ACC112 (cell line): ENCODE measurements at regions not wholly inside any gene's neighbourhood (a gene's known extent, or its start where the extent isn't known, plus 50 kb on each side); places are given as distances from the start of the nearest gene placed in this dataset.
A peak's percentile ranks its signal among the peaks of the same experiment; 100 is the strongest.

ENCODE experiments used
- H2AFZ ChIP-seq: fragments of 200-600 bp; sonication (generic); one replicate; pipeline ENCODE4 v1.6.0; 2017; ENCODE audit warnings: antibody characterized with exemption, low read length; ENCODE audit not compliant: unreplicated experiment
- H3K27ac ChIP-seq: fragments of 200-600 bp; sonication (generic); 2 replicates; pipeline ENCODE4 v1.5.1; 2014; ENCODE audit warnings: low read depth, mild to moderate bottlenecking, antibody characterized with exemption, low read length, moderate library complexity
- H3K27me3 ChIP-seq: fragments of 200-600 bp; sonication (generic); 2 replicates; pipeline ENCODE4 v1.6.1; 2014; ENCODE audit warnings: mild to moderate bottlenecking, antibody characterized with exemption, low read length, moderate library complexity, mixed read lengths; ENCODE audit not compliant: insufficient read depth
- H3K36me3 ChIP-seq: fragments of 200-600 bp; sonication (generic); 2 replicates; pipeline ENCODE4 v1.6.1; 2016; ENCODE audit warnings: mild to moderate bottlenecking, antibody characterized with exemption, low read length, moderate library complexity, mixed read lengths; ENCODE audit not compliant: insufficient read depth
- H3K4me1 ChIP-seq: fragments of 200-600 bp; sonication (generic); one replicate; pipeline ENCODE4 v1.6.1; 2016; ENCODE audit warnings: low read length, mixed read lengths; ENCODE audit not compliant: insufficient read depth, unreplicated experiment, control insufficient read depth
- H3K4me3 ChIP-seq: fragments of 200-600 bp; sonication (generic); 2 replicates; pipeline ENCODE4 v1.5.1; 2014; ENCODE audit warnings: mild to moderate bottlenecking, low read depth, low read length
- H3K79me2 ChIP-seq: fragments of 200-600 bp; sonication (generic); one replicate; pipeline ENCODE4 v1.6.0; 2016; ENCODE audit warnings: low read length; ENCODE audit not compliant: control insufficient read depth, unreplicated experiment, insufficient read depth

DNA sequence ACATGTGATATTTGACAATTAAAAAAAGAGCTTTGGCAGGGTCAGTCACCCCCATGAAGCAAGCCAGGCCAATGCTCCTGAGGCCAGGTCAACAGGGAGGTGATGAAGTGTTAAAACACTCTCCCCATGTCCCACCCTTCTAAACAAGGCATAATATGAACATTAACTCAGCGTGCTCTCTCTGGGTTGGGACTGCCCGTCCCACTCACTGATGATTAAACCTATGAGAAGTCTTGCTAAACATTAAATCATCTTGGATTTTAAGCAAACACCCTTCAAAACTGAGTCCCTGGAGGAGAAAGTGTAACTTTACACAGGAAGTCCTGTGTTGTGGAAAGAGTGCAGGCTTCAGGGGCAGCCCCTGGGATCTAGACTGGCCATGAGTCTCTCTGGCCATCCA lies 558.5 kb downstream of the CD83 start:
- H3K27ac ChIP-seq = peak overlapping the region; percentile 20
- no peak overlapping the region for H3K4me3 ChIP-seq
- H3K27me3 ChIP-seq = no peaks in the 10 kb centered on the region
- peaks cover 13% of the 10 kb centered on the region for H3K4me1 ChIP-seq
- no peaks in the 10 kb centered on the region for H3K36me3 ChIP-seq
- no peaks in the 10 kb centered on the region for H3K79me2 ChIP-seq
- peak overlapping the region; percentile 27 for H2AFZ ChIP-seq

DNA sequence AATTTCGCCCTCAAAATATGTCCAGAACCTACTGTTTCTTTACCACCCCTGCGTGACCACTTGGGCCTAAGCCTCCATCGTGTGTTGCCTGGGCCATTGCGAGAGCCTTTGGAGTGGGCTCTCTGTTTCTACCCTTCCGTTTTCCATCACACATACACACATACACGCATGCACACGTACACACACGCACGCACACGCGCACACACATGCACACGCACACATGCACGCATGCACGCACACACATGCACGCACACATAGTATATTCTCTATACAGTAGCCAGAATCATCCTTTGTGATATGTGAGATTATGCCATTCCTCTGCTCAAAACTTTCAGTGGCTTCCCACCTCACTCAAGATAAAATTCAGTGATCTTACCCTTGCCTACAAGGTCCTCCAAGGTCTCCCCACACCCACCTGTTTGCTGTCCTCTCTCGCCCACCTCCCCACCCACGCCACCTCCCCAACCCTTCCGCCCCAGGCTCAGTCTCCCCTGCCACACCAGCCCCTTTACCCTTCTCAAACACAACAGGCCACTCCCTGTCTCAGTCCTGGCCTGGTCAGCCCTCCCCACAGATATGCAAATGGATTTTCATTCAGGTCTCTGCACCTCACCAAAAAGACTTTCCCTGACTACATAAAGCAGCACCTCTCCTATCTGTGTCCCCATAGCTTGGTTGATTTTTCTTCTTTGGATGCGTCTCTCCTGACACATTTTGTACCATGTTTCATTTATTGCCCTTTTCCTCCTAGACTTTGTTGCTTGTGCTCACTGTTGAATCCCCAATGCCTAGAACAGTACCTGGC lies 559.6 kb downstream of the CD83 start:
- no peak overlapping the region for H2AFZ ChIP-seq
- H3K4me3 ChIP-seq = no peak overlapping the region
- H3K4me1 ChIP-seq = peaks cover 4% of the 10 kb centered on the region
- no peak overlapping the region for H3K27ac ChIP-seq
- no peaks in the 10 kb centered on the region for H3K36me3 ChIP-seq
- no peaks in the 10 kb centered on the region for H3K27me3 ChIP-seq
- no peaks in the 10 kb centered on the region for H3K79me2 ChIP-seq

DNA sequence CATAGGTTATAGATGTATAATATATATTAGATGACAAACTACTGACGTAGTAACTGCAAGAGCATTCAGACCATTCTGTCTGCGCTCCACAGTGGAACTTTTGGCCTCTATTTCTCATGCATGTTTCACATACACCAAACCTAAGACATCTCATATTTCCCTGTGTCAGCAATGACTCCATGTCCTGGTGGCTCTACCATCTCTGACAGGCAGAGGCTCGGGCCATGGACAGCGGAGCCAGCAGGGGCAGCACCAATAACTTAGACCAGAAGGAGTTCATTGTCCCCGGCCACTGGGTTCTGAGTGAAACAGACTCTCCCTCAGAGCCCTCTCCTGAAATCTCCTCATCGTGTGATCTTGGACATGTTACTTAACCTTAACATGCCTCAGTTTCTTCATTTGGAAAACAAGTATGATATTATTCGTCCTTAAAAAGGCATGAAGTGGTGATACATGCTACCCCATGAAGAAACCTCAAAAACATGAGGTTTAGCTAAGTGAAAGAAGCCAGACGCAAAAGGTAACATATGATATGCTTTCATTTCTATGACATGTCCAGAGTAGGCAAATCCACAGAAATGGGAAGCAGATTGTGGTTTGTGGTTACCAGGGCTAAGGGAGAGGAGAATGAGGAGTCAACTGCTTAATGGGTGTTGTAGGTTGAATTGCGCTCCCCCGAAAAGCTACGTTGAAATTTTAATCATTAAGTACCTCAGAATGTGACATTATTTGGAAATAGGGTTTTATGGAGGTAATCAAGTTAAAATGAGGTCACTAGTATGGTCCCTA lies 564.0 kb upstream of the JARID2 start:
- Histone ChIP-seq H3K4me1 (peaks cover 10% of the 10 kb centered on the region), H3K4me3 (no peak overlapping the region), H2AFZ (no peak overlapping the region), H3K27me3 (no peaks in the 10 kb centered on the region), H3K27ac (no peak overlapping the region), H3K79me2 (no peaks in the 10 kb centered on the region), H3K36me3 (no peaks in the 10 kb centered on the region)

DNA sequence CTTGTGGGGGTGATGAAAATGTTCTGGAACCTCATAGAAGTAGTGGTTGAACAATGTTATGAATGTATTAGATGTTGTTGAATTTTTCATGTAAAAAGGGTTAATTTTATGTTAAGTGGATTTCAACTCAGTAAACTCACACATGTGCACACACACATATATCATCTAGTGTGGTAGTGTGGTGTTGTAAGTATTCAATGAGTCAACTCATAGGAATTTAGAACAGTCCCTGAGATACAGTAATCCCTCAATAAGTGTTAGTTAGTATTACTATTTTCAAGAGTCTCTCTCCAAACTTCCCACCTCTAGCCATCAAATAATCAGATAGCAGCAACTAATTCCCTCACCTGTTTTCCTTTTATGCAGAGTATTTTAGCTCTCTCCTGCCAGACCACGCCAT lies 563.1 kb upstream of the JARID2 start:
- no peaks in the 10 kb centered on the region for H3K79me2 ChIP-seq
- no peaks in the 10 kb centered on the region for H3K27me3 ChIP-seq
- H3K27ac ChIP-seq = no peak overlapping the region
- no peaks in the 10 kb centered on the region for H3K36me3 ChIP-seq
- no peak overlapping the region for H2AFZ ChIP-seq
- H3K4me1 ChIP-seq = peaks cover 10% of the 10 kb centered on the region
- H3K4me3 ChIP-seq = no peak overlapping the region

DNA sequence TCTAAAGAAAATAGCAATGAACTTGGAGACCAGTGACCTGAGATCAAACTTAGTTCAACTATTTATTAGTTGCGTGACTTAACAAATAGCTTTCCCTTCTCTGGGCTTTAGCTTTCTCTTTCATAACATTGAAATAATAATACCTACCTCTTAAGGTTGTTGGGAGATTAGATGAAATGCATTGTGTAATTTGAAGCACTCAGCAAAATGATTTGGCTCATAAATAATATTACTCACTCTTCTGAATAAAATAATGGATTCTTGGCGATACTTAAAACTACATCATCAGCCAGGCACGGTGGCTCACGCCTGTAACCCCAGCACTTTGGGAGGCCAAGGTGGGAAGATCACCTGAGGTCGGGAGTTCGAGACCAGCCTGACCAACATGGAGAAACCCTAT lies 556.2 kb upstream of the JARID2 start:
- H3K27ac ChIP-seq = no peak overlapping the region
- H3K79me2 ChIP-seq = no peaks in the 10 kb centered on the region
- no peak overlapping the region for H3K4me3 ChIP-seq
- no peaks in the 10 kb centered on the region for H3K36me3 ChIP-seq
- H3K27me3 ChIP-seq = no peaks in the 10 kb centered on the region
- no peak overlapping the region for H2AFZ ChIP-seq
- no peaks in the 10 kb centered on the region for H3K4me1 ChIP-seq

DNA sequence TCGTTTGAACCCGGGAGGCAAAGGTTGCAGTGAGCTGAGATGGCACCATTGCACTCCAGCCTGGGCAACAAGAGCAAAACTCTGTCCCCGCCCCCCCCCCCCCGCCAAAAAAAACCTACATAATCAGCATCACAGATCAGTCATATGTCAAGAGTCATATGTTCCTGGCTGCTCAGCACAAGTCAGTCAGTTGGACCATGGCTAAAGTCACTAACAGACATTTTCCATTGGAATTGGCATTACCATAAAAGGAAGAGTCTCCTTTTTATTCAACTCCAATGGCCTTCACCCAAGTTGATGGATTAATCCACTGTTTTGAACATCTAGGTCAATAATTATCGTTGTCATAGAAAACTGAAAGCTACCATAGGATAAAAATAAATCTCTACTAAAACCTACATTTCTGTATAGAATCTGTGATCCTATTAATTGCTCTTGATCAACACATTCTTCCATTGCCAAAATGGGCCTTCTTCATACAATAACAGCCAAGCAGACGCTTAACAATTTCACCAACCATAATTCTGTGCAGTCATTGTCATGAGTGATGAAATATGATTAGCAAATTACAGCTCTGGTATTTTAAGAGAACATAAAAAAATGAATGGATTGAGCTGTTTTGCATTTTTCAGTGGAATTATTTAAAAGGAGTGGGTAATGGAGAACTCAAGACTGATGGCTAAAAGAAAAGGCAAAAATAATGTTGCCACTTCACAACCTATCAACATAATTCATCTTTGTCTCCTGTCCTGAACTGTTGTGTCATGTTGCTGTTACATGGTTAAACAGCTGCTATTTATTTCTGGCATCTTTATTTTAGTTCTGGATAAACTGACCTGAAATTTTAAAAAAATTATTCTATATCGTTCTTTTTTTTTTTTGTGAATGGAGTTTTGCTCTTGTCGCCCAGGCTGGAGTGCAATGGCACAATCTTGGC lies 555.5 kb upstream of the JARID2 start:
- Histone ChIP-seq H3K27ac (no peak overlapping the region), H3K79me2 (no peaks in the 10 kb centered on the region), H3K4me3 (no peak overlapping the region), H3K4me1 (no peaks in the 10 kb centered on the region), H2AFZ (no peak overlapping the region), H3K36me3 (no peaks in the 10 kb centered on the region), H3K27me3 (no peaks in the 10 kb centered on the region)

DNA sequence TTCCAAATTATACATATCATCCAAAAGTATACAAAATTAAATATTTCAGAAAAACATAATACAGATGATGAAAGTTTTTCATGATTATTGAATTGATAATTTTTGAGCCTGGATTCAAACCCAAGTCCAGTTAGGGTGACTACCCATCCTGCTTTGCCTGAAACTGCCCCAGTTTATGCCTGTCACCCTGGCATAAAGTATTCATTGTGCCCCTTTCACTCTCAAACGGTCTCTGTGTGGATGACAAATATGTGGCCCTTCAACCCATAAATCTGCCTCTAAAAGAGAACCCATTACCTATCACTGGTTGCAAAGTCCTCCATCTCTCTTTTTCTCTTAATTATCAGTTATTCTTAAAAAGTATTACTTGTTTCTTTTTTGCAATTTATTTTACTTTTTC lies 553.7 kb upstream of the JARID2 start:
- no peaks in the 10 kb centered on the region for H3K36me3 ChIP-seq
- no peaks in the 10 kb centered on the region for H3K27me3 ChIP-seq
- H3K4me3 ChIP-seq = no peak overlapping the region
- no peaks in the 10 kb centered on the region for H3K79me2 ChIP-seq
- H3K4me1 ChIP-seq = no peaks in the 10 kb centered on the region
- H2AFZ ChIP-seq = no peak overlapping the region
- no peak overlapping the region for H3K27ac ChIP-seq

DNA sequence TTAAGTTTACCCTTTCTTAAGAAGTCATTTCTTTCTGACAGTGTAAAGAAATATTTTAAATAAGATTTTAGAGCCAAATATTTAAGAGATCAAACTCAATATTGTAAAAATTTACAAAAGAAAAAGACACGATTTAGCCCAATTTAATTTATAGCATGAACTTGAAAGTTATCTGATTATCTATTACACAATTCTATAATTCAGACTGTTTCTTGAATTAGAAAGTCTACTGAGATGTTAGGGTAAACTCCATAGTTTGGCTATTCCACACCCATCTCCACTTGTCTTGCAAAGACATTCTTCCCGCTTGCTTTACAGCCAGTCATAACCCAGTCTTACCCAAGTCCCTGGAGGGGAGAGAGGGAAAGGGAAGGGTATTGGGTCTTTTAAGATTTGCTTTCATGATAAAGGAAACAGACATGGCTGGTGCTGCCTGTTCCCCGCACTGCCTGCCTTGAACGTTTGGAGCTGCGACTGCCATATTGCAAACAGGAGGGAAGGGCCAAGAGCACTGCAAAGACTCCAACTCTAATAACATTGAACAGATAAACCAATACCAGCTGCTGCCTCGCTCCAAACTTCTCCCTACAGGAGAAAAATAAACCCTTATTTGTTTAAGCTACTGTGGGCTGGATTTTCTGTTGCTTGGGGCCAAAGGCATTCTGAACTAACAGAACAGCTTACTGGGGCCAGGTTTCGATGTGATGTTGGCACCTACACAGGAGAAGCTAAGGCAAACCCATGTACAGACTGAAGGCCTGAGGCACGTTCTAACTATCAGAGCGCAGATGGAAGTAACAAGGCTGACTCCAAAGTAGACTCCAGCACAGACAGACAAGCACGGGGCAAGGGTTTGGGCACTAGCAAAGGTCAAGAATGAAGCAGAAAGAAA lies 552.3 kb upstream of the JARID2 start:
- no peak overlapping the region for H2AFZ ChIP-seq

DNA sequence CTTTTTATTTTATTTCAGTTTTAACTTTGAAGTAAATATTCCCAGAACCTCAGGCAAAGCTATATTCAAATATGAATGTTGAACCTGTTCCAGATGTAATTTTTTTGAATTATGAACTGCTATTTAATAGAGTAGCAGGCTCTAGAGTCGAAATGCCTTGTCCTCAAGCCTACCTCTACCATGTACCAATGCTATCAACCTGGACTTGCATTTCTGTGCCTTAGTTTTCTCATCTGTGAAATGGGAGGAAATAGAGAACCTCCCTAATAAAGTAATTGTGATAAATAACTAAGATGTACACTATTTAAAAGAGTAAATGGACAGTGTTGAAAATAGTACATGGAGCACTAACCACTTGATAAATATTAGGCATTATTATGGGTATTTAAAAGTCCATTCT lies 551.6 kb upstream of the JARID2 start:
- no peak overlapping the region for H3K27ac ChIP-seq
- H3K4me1 ChIP-seq = no peaks in the 10 kb centered on the region
- H3K4me3 ChIP-seq = no peak overlapping the region
- H3K36me3 ChIP-seq = no peaks in the 10 kb centered on the region
- H3K27me3 ChIP-seq = no peaks in the 10 kb centered on the region
- H2AFZ ChIP-seq = no peak overlapping the region
- no peaks in the 10 kb centered on the region for H3K79me2 ChIP-seq

More for the DNA sequence above, 552.3 kb upstream of the JARID2 start:
- no peaks in the 10 kb centered on the region for H3K36me3 ChIP-seq
- H3K4me3 ChIP-seq = no peak overlapping the region
- no peaks in the 10 kb centered on the region for H3K27me3 ChIP-seq
- H3K4me1 ChIP-seq = no peaks in the 10 kb centered on the region
- no peak overlapping the region for H3K27ac ChIP-seq
- no peaks in the 10 kb centered on the region for H3K79me2 ChIP-seq

DNA sequence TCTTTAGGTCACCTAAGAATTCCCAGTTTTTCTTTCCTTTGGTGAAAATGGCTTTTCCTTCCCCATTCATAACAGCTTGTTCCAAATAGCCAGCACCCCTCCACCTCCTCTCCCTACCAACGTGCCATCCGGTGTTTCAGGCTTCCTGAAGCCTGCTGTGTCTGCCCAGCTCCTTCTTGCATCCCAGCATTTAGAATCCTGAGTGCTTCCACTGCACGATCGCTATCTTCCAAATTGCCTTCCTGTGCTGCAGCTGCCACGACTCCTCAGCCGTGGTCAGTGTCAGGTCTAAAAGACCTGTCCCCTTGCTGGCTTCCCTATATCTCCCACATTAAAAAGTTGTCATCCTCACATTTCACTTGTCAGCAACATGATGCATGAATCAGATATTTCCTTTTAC lies 550.3 kb upstream of the JARID2 start:
- Histone ChIP-seq H3K27me3 (no peaks in the 10 kb centered on the region), H3K36me3 (no peaks in the 10 kb centered on the region), H3K4me3 (no peak overlapping the region), H3K79me2 (no peaks in the 10 kb centered on the region), H3K27ac (no peak overlapping the region), H3K4me1 (no peaks in the 10 kb centered on the region), H2AFZ (no peak overlapping the region)
